ENCODE measurements at regions not wholly inside any gene's neighbourhood (a gene's known extent, or its start where the extent isn't known, plus 50 kb on each side); places are given as distances from the start of the nearest gene placed in this dataset.

DNA sequence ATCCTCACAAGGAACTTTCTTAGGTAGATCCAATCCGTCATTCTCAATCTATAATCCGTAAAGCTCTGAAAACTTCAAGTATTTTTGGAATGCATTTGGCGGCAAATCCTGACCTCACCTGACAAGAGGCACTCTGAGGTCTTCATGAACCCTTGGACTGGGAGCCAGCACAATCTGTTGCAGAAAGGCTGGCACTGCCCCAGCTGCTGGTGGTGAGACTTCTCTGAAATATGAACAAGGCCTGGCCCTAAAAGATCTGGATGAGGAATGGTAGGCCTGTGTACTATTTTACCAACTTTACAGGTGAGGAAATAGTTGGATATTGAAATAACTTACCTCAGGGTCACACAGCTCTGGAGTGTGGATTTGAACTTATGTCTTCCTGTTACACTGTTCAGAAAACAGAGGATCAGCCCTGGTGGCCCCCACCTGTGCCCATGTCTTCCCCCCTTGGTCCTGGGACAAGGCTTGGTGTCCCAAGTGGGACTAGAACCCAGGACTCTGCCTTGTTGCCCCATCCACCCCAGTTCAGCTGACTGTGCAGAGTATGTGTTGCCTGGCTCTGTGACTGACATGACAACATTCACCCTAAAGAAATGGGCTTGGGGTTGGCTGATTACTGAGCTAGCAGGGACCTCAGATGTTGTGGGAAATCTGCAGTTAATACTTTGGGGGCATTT lies 471.4 kb downstream of the MN1 start:
- ATAC-seq (replicated peaks): no peak
- Mint-ChIP-seq H3K9me3 (no peaks in the 10 kb centered on the region), H3K4me3 (no peak overlapping the region), H3K27me3 (peaks cover 27% of the 10 kb centered on the region), H3K36me3 (ENCODE audit: low read depth) (no peaks in the 10 kb centered on the region), H3K4me1 (no peaks in the 10 kb centered on the region), H3K27ac (no peak overlapping the region)

GRCh38 chr22:27331526-27332281 lies 469.9 kb downstream of the MN1 start:
- Mint-ChIP-seq H3K4me1 (no peaks in the 10 kb centered on the region), H3K9me3 (no peaks in the 10 kb centered on the region), H3K36me3 (ENCODE audit: low read depth) (no peaks in the 10 kb centered on the region), H3K27ac (no peak overlapping the region), H3K27me3 (peaks cover 22% of the 10 kb centered on the region), H3K4me3 (no peak overlapping the region)
- no peak for ATAC-seq (replicated peaks)

GRCh38 chr22:27335102-27335660 lies 466.4 kb downstream of the MN1 start:
- Mint-ChIP-seq H3K27me3 (peaks cover 15% of the 10 kb centered on the region), H3K36me3 (ENCODE audit: low read depth) (no peaks in the 10 kb centered on the region), H3K27ac (no peak overlapping the region), H3K4me1 (no peaks in the 10 kb centered on the region), H3K4me3 (no peak overlapping the region), H3K9me3 (no peaks in the 10 kb centered on the region)
- no peak for ATAC-seq (replicated peaks)

DNA sequence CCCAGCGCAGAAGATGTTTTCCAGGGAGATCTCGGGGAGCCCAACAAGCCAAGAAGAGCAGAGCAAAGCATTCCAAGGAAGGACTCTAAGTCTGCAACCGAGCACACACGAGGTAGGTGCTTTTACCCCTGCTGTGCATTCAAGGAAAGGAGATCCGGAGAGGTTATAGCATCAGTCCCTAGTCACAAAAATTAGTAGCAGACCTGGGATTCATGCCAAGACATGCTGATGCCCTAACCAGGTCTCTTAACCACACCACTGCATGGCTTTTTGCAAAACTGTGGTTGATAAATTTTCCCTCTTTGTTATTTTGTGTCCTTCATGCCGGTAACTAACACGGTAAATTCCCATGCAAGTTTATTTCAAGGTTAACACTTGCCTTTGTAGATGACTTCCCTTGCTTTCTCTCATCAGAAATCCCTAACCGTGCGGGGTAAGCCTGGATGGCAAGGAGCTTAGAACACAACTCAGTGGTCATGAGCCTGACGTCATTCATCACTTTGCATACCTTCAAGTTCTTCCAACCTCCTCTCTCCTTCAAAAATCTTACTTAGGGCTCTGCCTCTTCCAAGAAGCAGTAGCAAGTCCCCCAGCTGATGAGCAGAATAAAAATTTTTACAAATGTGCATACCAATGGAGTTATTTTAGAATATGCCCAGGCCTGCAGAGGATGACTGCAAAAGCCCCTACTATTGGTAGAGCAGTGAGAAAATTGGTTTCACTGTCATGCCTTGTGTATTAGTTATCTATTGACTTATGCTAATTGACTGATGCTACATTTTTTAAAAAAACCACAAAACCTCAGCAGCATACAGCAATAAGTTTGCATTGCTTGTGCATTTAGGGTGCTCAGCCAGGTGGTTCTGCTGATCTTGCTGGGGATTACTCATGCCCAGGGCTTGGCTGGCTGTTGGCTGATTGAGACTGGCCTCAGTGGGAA lies 465.1 kb downstream of the MN1 start:
- H3K27ac Mint-ChIP-seq: no peak overlapping the region
- no peaks in the 10 kb centered on the region for H3K4me1 Mint-ChIP-seq
- no peak overlapping the region for H3K4me3 Mint-ChIP-seq
- H3K27me3 Mint-ChIP-seq: peaks cover 6% of the 10 kb centered on the region
- no peak for ATAC-seq (replicated peaks)
- H3K36me3 Mint-ChIP-seq (ENCODE audit: low read depth): no peaks in the 10 kb centered on the region
- no peaks in the 10 kb centered on the region for H3K9me3 Mint-ChIP-seq

DNA sequence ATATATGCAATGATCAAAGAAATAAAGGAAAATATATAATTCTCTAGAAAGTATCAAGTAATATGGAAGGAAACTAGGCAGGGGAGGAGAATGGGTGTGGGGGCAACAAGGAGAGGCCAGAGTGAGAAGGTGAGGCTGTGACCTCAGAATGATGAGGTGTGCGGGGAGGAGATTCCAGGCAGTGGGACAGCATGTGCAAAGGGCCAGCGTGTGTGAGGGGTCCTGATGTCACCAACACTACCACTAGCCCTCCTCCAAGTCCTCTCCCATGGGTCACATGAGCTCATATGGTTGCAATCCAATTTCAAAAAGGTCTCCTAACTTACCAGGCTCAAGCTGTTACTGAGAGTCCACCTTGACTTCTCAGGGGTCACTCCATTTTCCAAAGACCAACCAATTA lies 463.9 kb downstream of the MN1 start:
- ATAC-seq (replicated peaks): no peak
- peaks cover 4% of the 10 kb centered on the region for H3K27me3 Mint-ChIP-seq
- no peaks in the 10 kb centered on the region for H3K4me1 Mint-ChIP-seq
- H3K9me3 Mint-ChIP-seq: no peaks in the 10 kb centered on the region
- H3K36me3 Mint-ChIP-seq (ENCODE audit: low read depth): no peaks in the 10 kb centered on the region
- H3K4me3 Mint-ChIP-seq: no peak overlapping the region
- H3K27ac Mint-ChIP-seq: no peak overlapping the region

- H3K36me3 Mint-ChIP-seq (ENCODE audit: low read depth): no peaks in the 10 kb centered on the region
- no peak for ATAC-seq (replicated peaks)
- peaks cover 4% of the 10 kb centered on the region for H3K27me3 Mint-ChIP-seq
- no peak overlapping the region for H3K4me3 Mint-ChIP-seq
- H3K27ac Mint-ChIP-seq: no peak overlapping the region
- H3K4me1 Mint-ChIP-seq: no peaks in the 10 kb centered on the region
- no peaks in the 10 kb centered on the region for H3K9me3 Mint-ChIP-seq
Measured at GRCh38 chr22:27340047-27340446, 461.5 kb downstream of the MN1 start.

- H3K9me3 Mint-ChIP-seq: no peaks in the 10 kb centered on the region
- H3K27ac Mint-ChIP-seq: no peak overlapping the region
- H3K27me3 Mint-ChIP-seq: peaks cover 4% of the 10 kb centered on the region
- no peak overlapping the region for H3K4me3 Mint-ChIP-seq
- no peak for ATAC-seq (replicated peaks)
- H3K36me3 Mint-ChIP-seq (ENCODE audit: low read depth): no peaks in the 10 kb centered on the region
- no peaks in the 10 kb centered on the region for H3K4me1 Mint-ChIP-seq
Measured at GRCh38 chr22:27344546-27344945, 457.0 kb downstream of the MN1 start.

DNA sequence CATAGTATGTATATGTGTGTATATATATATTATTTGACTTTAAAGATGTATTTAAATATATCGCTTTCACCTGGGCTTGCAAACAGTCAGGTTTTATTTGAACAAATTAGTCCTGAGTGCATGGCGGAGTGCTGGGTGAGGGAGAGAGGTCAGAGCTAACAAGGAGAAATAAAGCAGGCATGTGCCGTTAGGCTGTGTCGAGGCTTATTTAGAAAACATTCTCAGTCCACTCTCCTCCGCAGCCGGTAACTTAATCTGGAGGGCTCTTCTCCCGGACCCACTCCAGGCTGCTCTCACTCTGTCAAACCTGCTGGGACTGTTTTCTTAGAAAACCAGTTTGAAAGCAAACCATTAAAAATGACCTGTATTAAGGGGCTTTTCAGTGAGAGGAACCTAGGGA lies 455.9 kb downstream of the MN1 start:
- Mint-ChIP-seq H3K27me3 (peaks cover 4% of the 10 kb centered on the region), H3K4me3 (no peak overlapping the region), H3K9me3 (no peaks in the 10 kb centered on the region), H3K4me1 (no peaks in the 10 kb centered on the region), H3K36me3 (ENCODE audit: low read depth) (no peaks in the 10 kb centered on the region), H3K27ac (no peak overlapping the region)
- ATAC-seq (replicated peaks): no peak

DNA sequence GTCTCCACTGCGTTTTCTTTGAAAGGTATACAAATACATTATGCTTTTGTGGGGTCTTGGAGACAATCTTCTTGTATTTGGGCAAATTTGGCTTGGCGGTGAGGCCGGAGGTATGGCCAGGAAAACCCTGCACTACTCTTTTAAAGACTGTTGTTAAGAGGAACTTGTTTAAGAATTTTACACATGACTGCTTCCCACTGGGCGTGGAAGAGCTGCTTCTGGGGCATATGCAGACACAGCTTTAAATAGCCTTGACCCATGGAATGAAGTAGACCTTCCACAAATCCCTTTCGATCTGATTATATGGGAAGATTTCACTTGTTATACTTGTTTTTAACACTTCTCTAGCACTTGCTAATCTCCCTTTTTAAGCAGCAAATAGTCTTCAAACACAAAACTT lies 453.6 kb downstream of the MN1 start:
- H3K27ac Mint-ChIP-seq: no peak overlapping the region
- peaks cover 4% of the 10 kb centered on the region for H3K27me3 Mint-ChIP-seq
- ATAC-seq (replicated peaks): no peak
- no peak overlapping the region for H3K4me3 Mint-ChIP-seq
- no peaks in the 10 kb centered on the region for H3K36me3 Mint-ChIP-seq (ENCODE audit: low read depth)
- no peaks in the 10 kb centered on the region for H3K4me1 Mint-ChIP-seq
- H3K9me3 Mint-ChIP-seq: no peaks in the 10 kb centered on the region

DNA sequence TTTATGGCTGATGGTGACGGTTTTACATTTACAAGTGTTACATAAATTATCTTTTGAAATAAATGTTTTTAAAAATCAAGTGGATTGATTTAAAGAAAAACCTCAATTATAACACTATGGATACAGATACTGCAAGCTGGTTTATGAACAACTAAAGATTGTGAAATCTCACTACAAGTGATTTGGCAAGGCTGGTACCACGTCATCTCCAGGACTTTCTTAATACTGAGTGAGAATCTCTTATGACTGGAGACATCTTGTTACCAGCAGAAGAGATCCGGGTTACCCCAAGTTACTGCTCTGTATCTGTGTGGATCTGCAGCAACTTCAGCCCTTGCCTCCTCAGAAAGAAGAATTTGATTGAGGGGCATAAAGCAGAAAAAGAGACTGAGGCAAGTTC lies 452.9 kb downstream of the MN1 start:
- no peaks in the 10 kb centered on the region for H3K36me3 Mint-ChIP-seq (ENCODE audit: low read depth)
- H3K4me1 Mint-ChIP-seq: no peaks in the 10 kb centered on the region
- H3K4me3 Mint-ChIP-seq: no peak overlapping the region
- peaks cover 4% of the 10 kb centered on the region for H3K27me3 Mint-ChIP-seq
- no peaks in the 10 kb centered on the region for H3K9me3 Mint-ChIP-seq
- no peak for ATAC-seq (replicated peaks)
- H3K27ac Mint-ChIP-seq: no peak overlapping the region

DNA sequence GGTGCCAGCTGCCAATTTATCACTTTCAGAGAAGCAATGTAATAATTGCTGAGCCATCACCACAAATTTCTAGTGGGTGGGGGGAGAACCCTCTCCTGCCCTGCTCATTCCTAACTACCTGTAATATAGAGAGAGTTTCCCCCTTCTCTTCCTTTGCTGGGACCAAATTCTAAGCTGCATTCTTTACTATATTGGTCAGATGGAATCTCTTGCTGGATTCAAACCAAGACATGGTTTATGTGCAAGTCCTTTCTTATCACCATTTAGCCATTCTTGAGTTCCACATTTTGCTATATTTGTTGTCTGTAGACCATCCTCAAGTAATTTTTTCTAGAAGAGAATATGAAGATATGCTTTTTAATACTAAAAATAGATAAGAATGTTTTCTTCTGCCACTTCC lies 452.1 kb downstream of the MN1 start:
- peaks cover 3% of the 10 kb centered on the region for H3K9me3 Mint-ChIP-seq
- H3K4me3 Mint-ChIP-seq: no peak overlapping the region

GRCh38 chr22:27350306-27350705 lies 451.2 kb downstream of the MN1 start:
- Mint-ChIP-seq H3K9me3 (peaks cover 5% of the 10 kb centered on the region), H3K4me3 (no peak overlapping the region), H3K27me3 (peaks cover 5% of the 10 kb centered on the region), H3K36me3 (ENCODE audit: low read depth) (no peaks in the 10 kb centered on the region), H3K27ac (no peak overlapping the region), H3K4me1 (no peaks in the 10 kb centered on the region)
- ATAC-seq (replicated peaks): no peak

More for the DNA sequence above, 452.1 kb downstream of the MN1 start:
- ATAC-seq (replicated peaks): no peak
- Mint-ChIP-seq H3K4me1 (no peaks in the 10 kb centered on the region), H3K36me3 (ENCODE audit: low read depth) (no peaks in the 10 kb centered on the region), H3K27me3 (peaks cover 4% of the 10 kb centered on the region), H3K27ac (no peak overlapping the region)

DNA sequence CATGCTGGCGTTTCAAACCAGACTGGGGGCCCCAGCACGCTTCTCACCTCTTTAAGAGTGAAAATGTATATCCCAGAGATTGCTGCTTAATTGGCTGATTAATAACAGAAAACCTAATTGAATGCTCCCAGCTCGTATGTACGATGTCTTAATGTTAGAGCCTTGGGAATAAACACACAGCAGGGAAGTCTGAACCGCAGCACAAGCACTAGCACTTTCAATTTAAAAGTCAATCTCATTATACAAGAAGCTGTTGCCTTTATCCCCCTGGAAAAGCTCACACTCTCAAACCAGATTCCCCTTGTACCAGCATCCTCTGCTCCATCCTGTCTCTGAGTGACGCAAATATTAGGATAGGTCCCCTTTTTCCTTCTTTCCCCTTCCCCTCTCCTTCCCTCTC lies 449.1 kb downstream of the MN1 start:
- no peaks in the 10 kb centered on the region for H3K4me1 Mint-ChIP-seq
- H3K4me3 Mint-ChIP-seq: no peak overlapping the region
- H3K9me3 Mint-ChIP-seq: peaks cover 10% of the 10 kb centered on the region
- H3K27me3 Mint-ChIP-seq: peaks cover 5% of the 10 kb centered on the region
- ATAC-seq (replicated peaks): no peak
- no peak overlapping the region for H3K27ac Mint-ChIP-seq
- no peaks in the 10 kb centered on the region for H3K36me3 Mint-ChIP-seq (ENCODE audit: low read depth)

- Mint-ChIP-seq H3K4me1 (no peaks in the 10 kb centered on the region), H3K9me3 (peaks cover 11% of the 10 kb centered on the region), H3K27ac (no peak overlapping the region), H3K27me3 (peaks cover 5% of the 10 kb centered on the region), H3K36me3 (ENCODE audit: low read depth) (no peaks in the 10 kb centered on the region), H3K4me3 (no peak overlapping the region)
- no peak for ATAC-seq (replicated peaks)
Measured at GRCh38 chr22:27358096-27358870, 443.3 kb downstream of the MN1 start.
